Duodenal mucosa (tissue), 2 donors: ENCODE measurements at regions not wholly inside any gene's neighbourhood (a gene's known extent, or its start where the extent isn't known, plus 50 kb on each side); places are given as distances from the start of the nearest gene placed in this dataset.

Experiments
- H3K27ac ChIP-seq: one replicate; pipeline ENCODE4 v1.7.0; 2013; ENCODE audit warnings: low read depth, low read length
- H3K27me3 ChIP-seq, 2 donors: one replicate each; pipeline ENCODE4 v1.7.0; 2013; ENCODE audit warnings: low read length in 2 of 2, control low read depth in 1 of 2; ENCODE audit not compliant: insufficient read depth in 2 of 2, control insufficient read depth in 1 of 2
- H3K36me3 ChIP-seq, 2 donors: one replicate each; pipeline ENCODE4 v1.7.0; 2013; ENCODE audit warnings: low read length in 2 of 2, control low read depth in 1 of 2; ENCODE audit not compliant: insufficient read depth in 2 of 2, control insufficient read depth in 1 of 2
- H3K4me1 ChIP-seq, 2 donors: one replicate each; pipeline ENCODE4 v1.7.0; 2013; ENCODE audit warnings: low read length in 2 of 2, control low read depth in 1 of 2; ENCODE audit not compliant: insufficient read depth in 2 of 2, control insufficient read depth in 1 of 2
- H3K4me3 ChIP-seq, 2 donors: one replicate each; pipeline ENCODE4 v1.7.0; 2013; ENCODE audit warnings: low read length in 2 of 2, low read depth in 1 of 2
- H3K9ac ChIP-seq, 2 donors: one replicate each; pipeline ENCODE4 v1.7.0; 2013; ENCODE audit warnings: low read length in 2 of 2, low read depth in 1 of 2
- H3K9me3 ChIP-seq, 2 donors: one replicate each; pipeline ENCODE4 v1.7.0; 2013; ENCODE audit warnings: low read length in 2 of 2, control low read depth in 1 of 2; ENCODE audit not compliant: control insufficient read depth in 1 of 2

- H3K27ac ChIP-seq, result no peak overlapping the region
These were observed 60.3 kb upstream of the PDZRN3 start for GRCh38 chr3:73685061-73685460.

GRCh38 chr3:73683706-73684105 is 59.0 kb upstream of the PDZRN3 start:
- H3K36me3 ChIP-seq, result no peaks in the 10 kb centered on the region
- no peak overlapping the region for H3K27ac ChIP-seq
- H3K9ac ChIP-seq, result no peak overlapping the region
- H3K27me3 ChIP-seq, result no peaks in the 10 kb centered on the region
- H3K4me3 ChIP-seq, result no peak overlapping the region
- no peaks in the 10 kb centered on the region for H3K9me3 ChIP-seq
- peaks cover 0 to 7% of the 10 kb centered on the region in 2 donors for H3K4me1 ChIP-seq

More at GRCh38 chr3:73685061-73685460, 60.3 kb upstream of the PDZRN3 start:
- no peak overlapping the region for H3K4me3 ChIP-seq
- H3K36me3 ChIP-seq, result no peaks in the 10 kb centered on the region
- H3K9me3 ChIP-seq, result no peaks in the 10 kb centered on the region
- no peak overlapping the region for H3K9ac ChIP-seq
- peaks cover 0 to 7% of the 10 kb centered on the region in 2 donors for H3K4me1 ChIP-seq
- H3K27me3 ChIP-seq, result no peaks in the 10 kb centered on the region

- no peaks in the 10 kb centered on the region for H3K36me3 ChIP-seq
- H3K27me3 ChIP-seq, result no peaks in the 10 kb centered on the region
- no peak overlapping the region for H3K27ac ChIP-seq
- H3K4me3 ChIP-seq, result no peak overlapping the region
- no peaks in the 10 kb centered on the region for H3K9me3 ChIP-seq
- no peak overlapping the region for H3K9ac ChIP-seq
- H3K4me1 ChIP-seq, result peaks cover 0 to 7% of the 10 kb centered on the region in 2 donors
These were observed 56.9 kb upstream of the PDZRN3 start for GRCh38 chr3:73681610-73682009.

GRCh38 chr3:73681198-73681597 is 56.5 kb upstream of the PDZRN3 start:
- Histone ChIP-seq H3K27ac (no peak overlapping the region), H3K4me3 (no peak overlapping the region), H3K36me3 (no peaks in the 10 kb centered on the region), H3K4me1 (peaks cover 0 to 7% of the 10 kb centered on the region in 2 donors), H3K9ac (no peak overlapping the region), H3K9me3 (no peaks in the 10 kb centered on the region), H3K27me3 (no peaks in the 10 kb centered on the region)

- no peak overlapping the region for H3K9ac ChIP-seq
- no peaks in the 10 kb centered on the region for H3K27me3 ChIP-seq
- H3K36me3 ChIP-seq, result no peaks in the 10 kb centered on the region
- no peaks in the 10 kb centered on the region for H3K9me3 ChIP-seq
- H3K4me3 ChIP-seq, result no peak overlapping the region
- peaks cover 0 to 7% of the 10 kb centered on the region in 2 donors for H3K4me1 ChIP-seq
- H3K27ac ChIP-seq, result no peak overlapping the region
These were observed 55.8 kb upstream of the PDZRN3 start for GRCh38 chr3:73680391-73681095.

GRCh38 chr3:73677336-73678024 is 52.7 kb upstream of the PDZRN3 start:
- H3K27ac ChIP-seq, result no peak overlapping the region
- no peak overlapping the region for H3K4me3 ChIP-seq
- H3K36me3 ChIP-seq, result no peaks in the 10 kb centered on the region
- H3K27me3 ChIP-seq, result no peaks in the 10 kb centered on the region
- H3K9ac ChIP-seq, result no peak overlapping the region
- H3K4me1 ChIP-seq, result no peaks in the 10 kb centered on the region
- no peaks in the 10 kb centered on the region for H3K9me3 ChIP-seq
